ENCODE measurements at regions not wholly inside any gene's neighbourhood (a gene's known extent, or its start where the extent isn't known, plus 50 kb on each side); places are given as distances from the start of the nearest gene placed in this dataset.

DNA sequence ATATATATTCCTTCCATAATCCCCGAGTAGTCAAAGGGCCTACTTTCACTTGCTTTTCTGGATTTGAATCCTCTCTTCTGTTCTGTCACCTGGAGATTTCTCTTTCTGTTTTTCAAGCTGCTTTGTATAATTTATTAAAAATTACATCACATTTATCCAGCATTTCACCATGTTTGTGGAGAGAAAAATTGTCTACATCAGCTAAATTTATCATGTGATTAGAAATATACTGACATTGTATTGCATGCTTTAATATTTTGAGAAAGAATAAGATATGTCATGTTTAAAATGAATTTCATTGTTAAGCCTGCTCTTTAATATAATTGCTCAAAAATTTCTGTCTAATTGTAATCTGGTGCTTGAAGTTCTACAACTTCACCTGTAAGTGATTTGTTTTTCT lies 323.1 kb upstream of the DKK2 start:
- RAD21 ChIA-PET (ENCODE audit: unreplicated experiment) = no interaction called here
- whole genome bisulfite sequencing (ENCODE audit: insufficient coverage, insufficient replicate concordance, low lambda C conversion rate, missing lambda C conversion rate) = 8% methylated on average over 1 of the region's 1 CpG
- Histone ChIP-seq H3K4me2 (ENCODE audit: control insufficient read depth, insufficient read depth) (no peak overlapping the region), H2AFZ (ENCODE audit: control insufficient read depth, low read depth, low read length) (no peak overlapping the region), H3K4me1 (ENCODE audit: control insufficient read depth, insufficient read depth, low read length) (no peaks in the 10 kb centered on the region), H4K20me1 (ENCODE audit: control insufficient read depth, insufficient read depth) (no peaks in the 10 kb centered on the region), H3K36me3 (ENCODE audit: control insufficient read depth in 2 of 2, insufficient read depth in 2 of 2, low read length in 1 of 2) (no peaks in the 10 kb centered on the region), H3K4me3 (no peak overlapping the region), H3K9ac (ENCODE audit: control insufficient read depth, insufficient read depth, low read length) (no peak overlapping the region), H3K27me3 (replicated peaks in 1 of 2; ENCODE audit: control insufficient read depth in 2 of 2, insufficient read depth in 2 of 2, low read length in 1 of 2) (no peaks in the 10 kb centered on the region), H3K79me2 (ENCODE audit: control insufficient read depth, insufficient read depth, low read length) (no peaks in the 10 kb centered on the region), H3K9me3 (replicated peaks; ENCODE audit: control insufficient read depth, insufficient read depth, low read length) (no peaks in the 10 kb centered on the region), H3K27ac (ENCODE audit: control insufficient read depth, insufficient read depth) (no peak overlapping the region)
- FAIRE-seq (no peak), ATAC-seq (no peak), DNase-seq (ENCODE audit: low read depth, low spot score) (no peak)
- no peak for TF ChIP-seq FOXK2 (IDR thresholded peaks at IDR 0.05)
- no peak for TF ChIP-seq HCFC1 (IDR thresholded peaks at IDR 0.05; ENCODE audit: low read length)
- no peak for TF ChIP-seq SREBF2 (IDR thresholded peaks at IDR 0.05; ENCODE audit: low read length)
- no peak for TF ChIP-seq ETV6 (conservative IDR thresholded peaks at IDR 0.05 in 1 of 2, IDR thresholded peaks at IDR 0.05 in 1 of 2; ENCODE audit: borderline replicate concordance in 1 of 2, low read depth in 1 of 2)
- no peak for TF ChIP-seq BHLHE40 (IDR thresholded peaks at IDR 0.05; ENCODE audit: borderline replicate concordance in 1 of 2, low read depth in 2 of 2, low read length in 1 of 2)
- no peak for TF ChIP-seq TBL1XR1 (IDR thresholded peaks at IDR 0.05; ENCODE audit: low read depth, low read length)
- no peak for TF ChIP-seq GABPA (IDR thresholded peaks at IDR 0.05; ENCODE audit: low read depth)
- TF ChIP-seq, protein P1, sequence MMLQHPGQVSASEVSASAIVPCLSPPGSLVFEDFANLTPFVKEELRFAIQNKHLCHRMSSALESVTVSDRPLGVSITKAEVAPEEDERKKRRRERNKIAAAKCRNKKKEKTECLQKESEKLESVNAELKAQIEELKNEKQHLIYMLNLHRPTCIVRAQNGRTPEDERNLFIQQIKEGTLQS (IDR thresholded peaks at IDR 0.05; ENCODE audit: borderline replicate concordance, extremely low read depth, low read depth, low read length) = no peak
- TF ChIP-seq, protein P2, sequence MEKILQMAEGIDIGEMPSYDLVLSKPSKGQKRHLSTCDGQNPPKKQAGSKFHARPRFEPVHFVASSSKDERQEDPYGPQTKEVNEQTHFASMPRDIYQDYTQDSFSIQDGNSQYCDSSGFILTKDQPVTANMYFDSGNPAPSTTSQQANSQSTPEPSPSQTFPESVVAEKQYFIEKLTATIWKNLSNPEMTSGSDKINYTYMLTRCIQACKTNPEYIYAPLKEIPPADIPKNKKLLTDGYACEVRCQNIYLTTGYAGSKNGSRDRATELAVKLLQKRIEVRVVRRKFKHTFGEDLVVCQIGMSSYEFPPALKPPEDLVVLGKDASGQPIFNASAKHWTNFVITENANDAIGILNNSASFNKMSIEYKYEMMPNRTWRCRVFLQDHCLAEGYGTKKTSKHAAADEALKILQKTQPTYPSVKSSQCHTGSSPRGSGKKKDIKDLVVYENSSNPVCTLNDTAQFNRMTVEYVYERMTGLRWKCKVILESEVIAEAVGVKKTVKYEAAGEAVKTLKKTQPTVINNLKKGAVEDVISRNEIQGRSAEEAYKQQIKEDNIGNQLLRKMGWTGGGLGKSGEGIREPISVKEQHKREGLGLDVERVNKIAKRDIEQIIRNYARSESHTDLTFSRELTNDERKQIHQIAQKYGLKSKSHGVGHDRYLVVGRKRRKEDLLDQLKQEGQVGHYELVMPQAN (conservative IDR thresholded peaks at IDR 0.05) = no peak
- TF ChIP-seq PML (IDR thresholded peaks at IDR 0.05; ENCODE audit: low read length) = no peak
- TF ChIP-seq TAF1 (IDR thresholded peaks at IDR 0.05; ENCODE audit: borderline replicate concordance, low read depth, low read length) = no peak
- TF ChIP-seq CUX1 (IDR thresholded peaks at IDR 0.05; ENCODE audit: insufficient replicate concordance, low read depth, low read length) = no peak
- no TSS peak for BruUV-seq (replicated peaks)
- POLR2A ChIA-PET = no interaction called here
- SMC1A ChIA-PET (ENCODE audit: uncharacterized antibody, unreplicated experiment) = no interaction called here
- CTCF ChIA-PET = no interaction called here
- in situ Hi-C loops (cut with MboI) = no loop called here
- intact Hi-C loops (cut with micrococcal nuclease; ENCODE audit: unreplicated experiment) = no loop called here
